Lower leg skin (tissue), 3 donors: ENCODE measurements at regions not wholly inside any gene's neighbourhood (a gene's known extent, or its start where the extent isn't known, plus 50 kb on each side); places are given as distances from the start of the nearest gene placed in this dataset.

ENCODE experiments used
- CTCF ChIP-seq, 3 donors: fragments of 450-650 bp; IDR thresholded peaks; one replicate each; pipeline ENCODE4 v1.5.1; 2016; ENCODE audit warnings: antibody characterized with exemption in 3 of 3, mild to moderate bottlenecking in 3 of 3, moderate library complexity in 2 of 3
- POLR2A ChIP-seq, 2 donors: fragments of 450-650 bp; IDR thresholded peaks; one replicate each; pipeline ENCODE4 v1.6.1; 2016 to 2017; ENCODE audit warnings: antibody characterized with exemption in 2 of 2, mild to moderate bottlenecking in 1 of 2, moderate library complexity in 1 of 2

GRCh38 chr3:72536206-72536877, 311.9 kb downstream of the SHQ1 start:
- TF ChIP-seq CTCF (IDR thresholded peaks at IDR 0.05) (no peak), POLR2A (IDR thresholded peaks at IDR 0.05) (no peak)
